KOPT-K1 (cell line): ENCODE measurements at regions not wholly inside any gene's neighbourhood (a gene's known extent, or its start where the extent isn't known, plus 50 kb on each side); places are given as distances from the start of the nearest gene placed in this dataset.

Experiments
- H3K27ac ChIP-seq: fragments of 200-600 bp; sonication (generic); 2 replicates; pipeline ENCODE4 v1.5.1; 2016; ENCODE audit warnings: antibody characterized with exemption, mild to moderate bottlenecking, low read depth, low read length; ENCODE audit not compliant: poor library complexity, severe bottlenecking
- H3K36me3 ChIP-seq: fragments of 200-600 bp; sonication (generic); 2 replicates; pipeline ENCODE4 v1.5.1; 2017; ENCODE audit warnings: antibody characterized with exemption, mild to moderate bottlenecking, low read length, moderate library complexity; ENCODE audit not compliant: insufficient read depth
- H3K9me3 ChIP-seq: fragments of 200-600 bp; sonication (generic); 2 replicates; pipeline ENCODE4 v1.5.1; 2017; ENCODE audit warnings: antibody characterized with exemption, low read length, mild to moderate bottlenecking; ENCODE audit not compliant: insufficient read depth, poor library complexity, severe bottlenecking

DNA sequence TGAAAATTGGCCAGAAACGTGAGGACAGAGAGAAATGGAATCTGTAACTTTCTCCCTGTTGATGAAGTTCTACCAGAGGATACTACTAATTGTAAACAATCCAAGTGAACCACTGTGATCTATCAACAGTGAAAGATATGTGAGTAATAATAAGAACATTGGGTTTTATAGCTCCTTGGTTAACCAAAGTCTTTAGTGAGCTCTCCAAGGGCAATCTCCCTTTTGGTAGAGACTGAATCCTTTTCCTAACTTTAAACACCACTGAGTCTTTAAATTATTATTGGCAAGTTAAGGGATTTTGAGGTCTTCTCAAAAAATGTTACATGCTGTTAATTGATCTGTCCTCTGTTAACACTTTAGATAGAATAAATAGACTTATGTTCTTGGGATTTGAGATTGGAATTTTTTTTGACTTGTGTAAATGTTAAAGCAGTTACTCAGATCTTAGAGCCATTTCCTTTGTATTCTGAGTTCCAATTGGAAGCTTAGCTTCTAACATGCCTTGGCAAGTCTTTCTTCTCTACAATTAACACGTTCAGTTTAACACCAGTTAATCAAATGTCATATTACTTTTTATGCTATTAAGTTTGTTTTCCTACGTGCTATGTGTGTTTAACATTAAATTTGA, 338.2 kb upstream of the DDHD1 start:
- no peak overlapping the region for H3K27ac ChIP-seq
- no peaks in the 10 kb centered on the region for H3K36me3 ChIP-seq
- no peaks in the 10 kb centered on the region for H3K9me3 ChIP-seq

- Histone ChIP-seq H3K27ac (no peak overlapping the region), H3K9me3 (peaks cover 25% of the 10 kb centered on the region), H3K36me3 (no peaks in the 10 kb centered on the region)
These were observed 325.1 kb upstream of the DDHD1 start for GRCh38 chr14:53478174-53478573.

- Histone ChIP-seq H3K27ac (no peak overlapping the region), H3K36me3 (no peaks in the 10 kb centered on the region), H3K9me3 (no peaks in the 10 kb centered on the region)
These were observed 320.4 kb upstream of the DDHD1 start for GRCh38 chr14:53473480-53473879.

- Histone ChIP-seq H3K36me3 (no peaks in the 10 kb centered on the region), H3K27ac (no peak overlapping the region), H3K9me3 (no peaks in the 10 kb centered on the region)
These were observed 319.2 kb upstream of the DDHD1 start for GRCh38 chr14:53472306-53472705.

DNA sequence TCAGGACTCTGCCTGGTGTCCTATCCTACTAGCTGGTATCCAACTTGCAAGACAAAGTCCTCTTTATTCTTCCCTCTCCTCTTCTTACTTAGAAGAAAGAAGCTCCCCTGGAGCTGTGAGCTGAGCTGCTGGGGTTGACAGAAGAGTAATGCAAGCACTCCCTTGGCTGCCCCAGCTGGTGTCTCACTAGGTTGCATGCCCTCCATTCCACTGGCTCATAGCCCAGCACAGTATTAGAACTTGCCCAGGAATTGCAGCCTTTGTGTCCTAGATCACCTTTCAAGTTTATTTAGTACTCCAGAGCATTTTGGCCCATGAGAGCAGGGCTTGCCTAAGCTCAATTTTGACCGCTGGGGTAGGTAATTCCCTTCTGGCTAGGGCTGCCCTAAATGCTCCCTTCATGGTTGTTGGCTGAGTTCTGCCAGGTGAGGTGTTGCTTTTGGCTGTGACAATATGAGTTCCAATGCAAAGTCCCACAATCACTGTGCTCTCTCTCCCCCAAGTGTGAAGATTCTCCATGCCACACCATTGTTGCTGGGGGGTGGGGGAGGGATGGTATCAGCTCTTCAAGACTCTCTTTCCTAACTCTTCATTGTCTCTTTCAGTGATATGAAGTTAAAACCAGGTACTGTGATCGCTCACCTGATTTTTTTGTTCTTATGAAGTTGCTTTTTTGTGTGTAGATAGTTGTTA, 317.4 kb upstream of the DDHD1 start:
- Histone ChIP-seq H3K9me3 (no peaks in the 10 kb centered on the region), H3K27ac (no peak overlapping the region), H3K36me3 (no peaks in the 10 kb centered on the region)

GRCh38 chr14:53468876-53469275, 315.8 kb upstream of the DDHD1 start:
- no peak overlapping the region for H3K27ac ChIP-seq
- H3K9me3 ChIP-seq: no peaks in the 10 kb centered on the region
- no peaks in the 10 kb centered on the region for H3K36me3 ChIP-seq

- Histone ChIP-seq H3K9me3 (no peaks in the 10 kb centered on the region), H3K27ac (no peak overlapping the region), H3K36me3 (no peaks in the 10 kb centered on the region)
These were observed 311.3 kb upstream of the DDHD1 start for GRCh38 chr14:53464376-53464775.

- Histone ChIP-seq H3K36me3 (no peaks in the 10 kb centered on the region), H3K9me3 (no peaks in the 10 kb centered on the region), H3K27ac (no peak overlapping the region)
These were observed 310.0 kb upstream of the DDHD1 start for GRCh38 chr14:53462931-53463778.

- H3K36me3 ChIP-seq: no peaks in the 10 kb centered on the region
- H3K9me3 ChIP-seq: no peaks in the 10 kb centered on the region
- H3K27ac ChIP-seq: no peak overlapping the region
These were observed 308.7 kb upstream of the DDHD1 start for GRCh38 chr14:53461858-53462257.

- Histone ChIP-seq H3K9me3 (no peaks in the 10 kb centered on the region), H3K36me3 (no peaks in the 10 kb centered on the region), H3K27ac (no peak overlapping the region)
These were observed 307.4 kb upstream of the DDHD1 start for GRCh38 chr14:53460544-53460943.

DNA sequence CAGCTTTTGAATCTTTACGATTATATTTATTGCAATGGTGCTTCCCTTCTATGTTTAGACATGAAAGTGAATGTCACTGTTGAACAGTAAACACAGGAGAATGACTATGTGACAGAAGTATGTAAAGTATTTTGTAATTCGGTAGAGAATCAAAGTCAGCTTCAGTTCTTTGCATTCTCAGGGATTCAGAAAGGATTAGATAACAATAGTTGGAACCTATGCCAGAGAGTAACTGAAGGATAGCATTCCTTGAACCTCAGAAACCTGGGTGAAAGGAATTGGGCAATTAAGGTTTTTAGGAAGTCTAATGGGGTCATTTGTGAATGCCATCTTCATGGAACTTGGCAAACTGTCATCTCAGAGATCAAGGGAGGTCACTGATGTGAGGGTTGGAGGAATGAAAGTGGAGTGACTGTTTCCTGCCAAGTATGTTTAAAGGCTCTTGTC, 305.3 kb upstream of the DDHD1 start:
- Histone ChIP-seq H3K9me3 (no peaks in the 10 kb centered on the region), H3K27ac (no peak overlapping the region)

DNA sequence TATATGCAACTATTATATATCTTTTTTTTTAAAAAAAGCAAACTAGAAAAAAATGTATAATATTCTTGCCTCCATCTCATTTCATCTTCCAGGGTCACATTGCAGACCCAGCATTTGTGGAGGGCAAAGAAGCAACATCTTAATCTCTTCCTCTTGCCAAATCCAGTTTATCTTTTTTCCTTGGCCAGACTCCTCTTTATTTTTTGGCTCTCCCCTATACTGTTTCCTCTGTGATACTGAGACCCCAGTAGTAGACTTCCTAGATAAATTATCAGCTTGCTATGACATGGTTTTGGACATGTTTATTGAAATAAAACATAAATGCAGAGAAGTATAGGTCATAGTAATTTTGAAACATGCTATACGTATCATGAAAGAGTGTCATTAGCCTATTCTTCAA, 303.8 kb upstream of the DDHD1 start:
- Histone ChIP-seq H3K27ac (no peak overlapping the region), H3K9me3 (no peaks in the 10 kb centered on the region)

More for the DNA sequence above, 305.3 kb upstream of the DDHD1 start:
- H3K36me3 ChIP-seq: no peaks in the 10 kb centered on the region

DNA sequence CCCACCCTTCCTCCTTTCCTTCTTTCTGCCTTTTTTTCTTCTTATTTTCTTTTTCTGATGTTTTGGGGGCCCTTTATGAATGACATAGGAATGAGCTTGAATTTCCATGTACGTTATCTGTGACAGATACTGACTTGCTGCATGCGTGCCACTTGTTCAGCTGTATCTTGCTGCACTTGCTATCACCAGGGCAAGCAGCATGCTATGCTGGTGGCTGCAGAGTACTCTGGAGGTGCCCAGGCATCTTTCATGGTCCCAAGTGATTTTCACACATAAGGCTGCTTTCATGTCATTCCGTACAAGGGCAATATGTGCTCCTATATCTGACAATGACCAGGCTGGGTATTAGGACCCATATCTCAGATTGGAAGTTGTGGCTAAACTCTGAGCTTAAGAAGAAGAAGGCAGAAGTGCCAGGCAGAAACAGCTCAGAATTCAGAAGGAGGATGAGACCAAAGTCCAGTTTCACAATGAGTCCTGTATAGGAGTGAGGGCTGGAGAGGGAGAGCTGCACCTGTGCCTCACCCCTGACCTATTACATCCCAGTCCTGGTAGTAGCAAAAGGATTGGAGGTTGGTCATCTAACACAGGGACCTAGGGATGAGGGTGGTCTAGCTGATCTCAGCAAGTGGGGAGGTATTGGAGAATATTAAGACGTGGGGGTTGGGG, 299.0 kb upstream of the DDHD1 start:
- Histone ChIP-seq H3K36me3 (no peaks in the 10 kb centered on the region), H3K27ac (no peak overlapping the region), H3K9me3 (no peaks in the 10 kb centered on the region)

More for the DNA sequence above, 303.8 kb upstream of the DDHD1 start:
- H3K36me3 ChIP-seq: no peaks in the 10 kb centered on the region

- H3K9me3 ChIP-seq: no peaks in the 10 kb centered on the region
- no peaks in the 10 kb centered on the region for H3K36me3 ChIP-seq
- H3K27ac ChIP-seq: no peak overlapping the region
These were observed 297.7 kb upstream of the DDHD1 start for GRCh38 chr14:53450871-53451270.

- H3K9me3 ChIP-seq: no peaks in the 10 kb centered on the region
- no peaks in the 10 kb centered on the region for H3K36me3 ChIP-seq
- no peak overlapping the region for H3K27ac ChIP-seq
These were observed 295.6 kb upstream of the DDHD1 start for GRCh38 chr14:53448682-53449081.
